GM18517 (cell line): ENCODE measurements at regions not wholly inside any gene's neighbourhood (a gene's known extent, or its start where the extent isn't known, plus 50 kb on each side); places are given as distances from the start of the nearest gene placed in this dataset.

Source experiments
- ATAC-seq: cut with Tn5 transposase; IDR thresholded peaks from one replicate; pipeline ENCODE4 v1.9.1; 2021; ENCODE audit warnings: mild to moderate bottlenecking, moderate library complexity; ENCODE audit not compliant: unreplicated experiment

DNA sequence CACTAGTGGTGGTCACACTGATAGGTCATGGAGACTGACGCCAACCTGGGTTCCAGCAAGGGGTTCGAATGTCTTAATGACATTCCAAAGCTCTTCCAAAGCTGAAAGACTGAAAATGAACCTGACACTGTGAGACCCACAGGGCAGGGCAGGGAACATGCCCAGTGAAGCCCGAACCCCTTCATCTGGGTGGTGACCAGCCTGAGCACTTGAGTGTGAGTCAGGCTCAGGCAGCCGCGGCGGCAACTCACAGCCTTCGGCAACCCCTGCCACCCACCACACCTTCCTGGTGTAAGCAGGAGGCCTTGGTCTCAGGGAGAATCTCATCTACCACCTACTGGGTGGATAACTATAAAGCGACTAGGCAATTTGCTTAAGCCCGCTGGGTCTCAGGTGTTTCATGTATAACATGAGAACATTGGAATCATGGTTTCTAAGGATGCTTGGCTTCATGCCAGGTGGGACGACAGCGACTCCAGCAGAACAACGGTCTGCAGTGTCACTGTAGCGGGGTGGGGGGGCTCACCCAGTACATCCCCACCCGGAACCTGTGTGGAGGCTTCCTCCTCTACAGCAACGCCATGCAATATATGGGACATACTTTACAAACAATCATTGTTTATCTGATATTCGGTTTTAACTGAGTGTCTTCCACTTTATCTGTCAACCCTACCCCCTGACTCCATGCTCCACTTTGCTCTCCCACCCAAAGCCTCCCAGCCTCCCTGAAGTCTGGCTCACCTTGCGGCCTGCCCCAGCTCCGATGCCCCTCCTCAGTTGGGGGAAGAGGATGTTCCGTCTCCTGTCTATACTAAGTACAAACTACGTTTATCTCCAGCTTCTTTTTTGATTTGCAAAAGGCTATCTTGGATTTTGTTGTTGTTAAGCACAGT is 125.0 kb upstream of the MEF2A start:
- no peak for ATAC-seq

DNA sequence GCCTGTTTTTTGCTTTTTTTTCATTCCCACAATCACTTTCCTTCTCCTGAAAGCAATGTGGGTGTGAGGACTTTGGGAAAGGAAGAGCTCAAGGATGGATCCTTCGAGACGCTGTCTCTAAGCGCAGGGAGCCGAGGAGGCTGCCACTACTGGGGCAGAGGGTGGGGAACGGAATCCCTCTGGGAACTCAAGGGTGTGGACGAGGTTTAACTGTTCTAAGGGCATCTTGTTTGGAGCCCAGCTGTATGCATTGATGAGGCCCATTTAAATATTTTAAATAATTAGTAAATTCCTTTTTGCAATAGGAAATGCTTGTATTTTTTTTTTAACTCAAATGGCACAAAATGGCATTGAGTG is 124.4 kb upstream of the MEF2A start:
- ATAC-seq = no peak

DNA sequence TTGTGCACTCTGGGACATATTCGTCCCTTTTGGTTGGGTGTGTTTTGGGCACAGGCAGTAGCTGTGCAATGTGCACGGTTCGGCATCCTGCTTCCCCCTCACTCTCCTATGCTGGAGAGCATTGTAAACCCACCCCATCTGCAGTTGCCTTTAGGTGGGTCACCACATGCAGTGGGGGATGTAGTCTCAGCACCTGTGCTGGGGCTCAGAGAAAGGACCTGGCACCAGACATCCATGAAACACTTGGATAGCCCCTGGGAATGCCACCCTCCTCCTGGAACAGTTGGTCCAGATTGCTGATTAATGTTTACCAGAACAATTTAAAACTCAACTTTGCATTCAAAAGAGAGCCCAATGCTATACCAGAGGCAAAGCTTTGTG is 123.9 kb upstream of the MEF2A start:
- no peak for ATAC-seq

- ATAC-seq = no peak
Measured at GRCh38 chr15:99442252-99442897, 123.4 kb upstream of the MEF2A start.

DNA sequence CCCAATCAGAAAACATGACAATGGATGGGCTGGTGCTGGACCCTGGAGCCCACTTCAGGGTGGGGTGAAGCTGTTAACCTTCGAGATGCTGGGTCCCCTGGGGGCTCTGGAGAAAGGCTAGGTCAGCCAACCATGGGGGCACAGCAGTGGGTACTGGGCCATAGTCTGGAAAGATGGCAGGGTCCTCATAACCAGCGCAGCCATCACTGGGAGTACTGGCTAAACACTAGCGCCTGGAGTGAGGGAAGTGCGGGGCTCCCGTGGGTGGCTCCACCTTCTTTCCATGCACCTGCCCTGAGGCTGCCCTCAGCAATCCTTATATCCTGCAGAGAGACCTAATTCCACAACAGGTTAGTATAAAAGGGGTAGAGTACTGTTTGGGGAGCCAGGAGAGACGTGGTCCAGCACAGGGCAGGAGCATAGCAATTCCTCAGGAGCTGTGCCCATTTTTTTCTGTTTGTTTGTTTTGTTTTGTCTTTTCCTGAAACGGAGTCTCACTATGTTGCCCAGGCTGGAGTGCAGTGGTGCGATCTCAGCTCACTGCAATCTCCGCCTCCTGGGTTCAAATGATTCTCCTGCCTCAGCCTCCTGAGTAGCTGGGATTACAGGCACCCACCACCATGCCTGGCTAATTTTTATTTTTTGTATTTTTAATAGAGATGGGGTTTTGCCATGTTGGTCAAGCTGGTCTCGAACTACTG is 122.6 kb upstream of the MEF2A start:
- ATAC-seq = no peak

DNA sequence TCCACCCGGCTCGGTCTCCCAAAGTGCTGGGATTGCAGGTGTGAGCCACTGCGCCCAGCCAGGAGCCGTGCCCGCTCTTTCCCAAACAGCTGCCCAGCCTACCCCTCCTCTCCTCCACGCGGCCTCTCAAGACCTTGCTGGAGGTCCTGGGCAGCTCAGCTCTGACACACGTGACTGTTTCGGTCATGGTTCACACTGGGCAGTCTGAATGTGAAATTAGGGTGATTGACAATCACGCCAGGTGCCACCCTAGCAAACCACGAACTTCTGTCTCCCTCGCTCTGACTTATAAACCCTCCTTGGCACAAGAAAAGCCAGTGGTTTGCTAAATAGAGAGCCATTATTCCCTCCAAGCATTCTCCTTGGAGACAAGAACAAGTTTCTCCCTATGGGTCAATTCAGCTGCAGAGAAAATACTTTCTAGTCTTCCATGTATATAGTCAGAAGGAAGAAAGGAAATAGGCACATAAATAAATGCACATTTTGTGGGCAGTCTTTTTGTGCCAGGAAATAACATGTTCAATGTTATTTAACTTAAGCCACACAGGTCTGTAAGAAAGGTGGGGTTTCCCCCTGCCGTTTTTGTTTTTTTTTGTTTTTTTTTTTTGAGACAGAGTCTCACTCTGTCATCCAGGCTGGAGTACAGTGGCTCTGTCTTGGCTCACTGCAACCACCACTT is 121.9 kb upstream of the MEF2A start:
- ATAC-seq = no peak

DNA sequence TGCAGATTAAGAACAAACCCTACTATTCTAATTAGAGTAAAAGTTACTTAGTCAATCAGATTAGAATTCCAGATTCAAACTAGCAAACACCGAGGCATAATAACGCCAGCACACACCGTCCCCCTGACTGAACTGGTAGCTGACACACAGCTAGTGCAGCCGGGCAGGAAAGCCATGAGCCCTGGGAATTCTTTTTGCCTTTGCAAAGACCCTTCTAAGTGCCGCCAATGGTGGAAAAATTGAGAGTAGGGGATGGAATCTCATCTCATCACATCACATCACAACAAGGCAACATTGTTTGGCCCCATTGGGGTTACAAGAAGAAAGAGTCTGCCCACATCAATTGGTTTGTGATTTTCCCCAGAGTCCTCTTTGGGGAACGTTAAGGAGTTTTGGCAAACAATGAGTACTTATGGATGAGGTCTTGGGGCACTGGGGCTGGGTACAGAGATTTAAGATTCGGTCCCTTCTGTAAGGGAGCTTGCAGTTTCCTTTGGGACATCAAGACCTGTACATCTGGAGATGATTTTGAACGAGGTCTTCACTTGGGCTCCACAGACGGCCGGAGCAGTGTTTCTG is 120.4 kb upstream of the MEF2A start:
- no peak for ATAC-seq

DNA sequence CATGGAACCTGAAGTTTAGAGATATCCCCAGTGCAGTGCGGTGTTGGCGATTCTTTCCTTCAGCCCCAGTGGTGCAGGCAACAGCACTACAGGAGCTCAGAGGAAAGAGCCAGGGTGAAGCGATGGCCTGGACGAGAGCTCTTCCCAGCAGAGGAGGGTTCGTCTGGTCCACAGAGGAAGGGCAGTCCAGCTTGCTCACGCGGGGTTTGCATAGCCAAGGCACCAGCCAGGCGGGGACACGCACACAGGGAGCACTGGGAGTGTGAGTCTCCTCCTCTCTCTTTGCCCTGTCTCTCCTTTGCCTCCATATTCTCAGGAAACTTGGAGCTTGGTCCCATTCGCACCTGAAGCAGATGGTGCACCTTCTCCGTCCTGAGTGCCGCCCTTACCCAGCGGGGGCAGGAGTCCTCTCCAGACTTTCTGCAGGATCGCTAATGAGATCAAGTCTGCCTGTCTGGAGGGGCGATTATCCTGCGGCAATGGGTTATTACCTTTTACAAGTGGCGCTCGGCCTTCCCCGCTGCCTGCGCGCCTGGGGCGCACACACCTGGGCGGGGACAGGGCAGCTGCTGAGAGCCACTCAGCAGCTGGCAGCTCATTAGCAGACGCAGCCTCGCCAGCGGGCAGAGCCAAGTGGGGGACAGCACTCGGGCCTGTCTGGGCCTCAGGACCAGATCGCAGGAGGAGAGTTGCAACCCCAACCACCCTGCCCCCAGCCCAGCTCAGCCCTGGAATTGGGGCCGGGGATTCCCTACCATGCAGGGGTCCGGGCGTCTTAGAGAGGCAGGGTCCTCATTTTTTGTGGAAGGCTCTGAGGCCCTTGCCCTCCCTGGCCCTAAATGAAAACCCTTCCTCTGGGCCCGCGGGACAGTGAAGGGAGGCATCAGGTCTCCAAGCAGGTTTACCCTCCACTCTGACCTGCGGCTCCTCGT is 119.0 kb upstream of the MEF2A start:
- ATAC-seq = no peak

DNA sequence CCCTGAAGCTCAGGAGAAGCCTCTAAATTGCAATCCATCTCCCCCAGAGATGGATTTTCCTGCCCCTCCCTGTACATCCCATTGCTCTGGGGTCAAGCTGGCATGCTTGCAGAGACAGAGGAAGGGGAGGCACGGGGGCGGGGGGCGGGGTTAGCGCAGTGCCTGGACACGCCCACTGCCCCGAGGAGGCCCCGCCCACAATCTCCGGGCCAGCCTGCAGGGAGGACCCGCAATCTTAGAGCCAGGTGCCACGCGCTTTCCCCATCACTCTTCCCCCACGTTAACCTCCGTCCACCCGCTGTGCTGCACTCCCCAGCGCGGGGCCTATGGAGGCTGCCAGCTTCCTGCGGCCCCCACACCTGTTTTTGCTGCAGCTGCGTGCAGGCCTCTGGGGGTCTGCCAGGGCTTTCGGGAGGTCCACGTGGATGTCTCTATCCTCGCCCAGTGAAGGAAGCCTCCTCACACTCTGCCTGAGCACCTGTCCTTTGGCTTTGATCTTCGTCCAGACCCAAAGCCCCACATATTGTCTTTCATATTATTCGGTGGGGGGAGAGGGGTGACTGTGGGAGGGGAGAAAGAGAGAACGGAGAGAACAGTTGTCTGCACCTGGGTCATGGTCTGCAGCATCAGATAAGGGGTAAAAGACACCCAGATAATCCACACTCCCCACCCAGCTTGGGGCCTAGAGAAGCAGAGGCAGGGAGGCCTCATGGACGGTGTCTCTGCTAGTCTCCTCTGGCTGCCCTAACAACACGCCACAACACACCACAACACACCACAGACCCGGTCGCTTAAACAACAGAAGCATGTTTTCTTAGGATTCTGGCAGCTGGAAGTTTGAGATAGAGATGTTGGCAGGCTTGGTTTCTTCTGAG is 118.0 kb upstream of the MEF2A start:
- no peak for ATAC-seq

DNA sequence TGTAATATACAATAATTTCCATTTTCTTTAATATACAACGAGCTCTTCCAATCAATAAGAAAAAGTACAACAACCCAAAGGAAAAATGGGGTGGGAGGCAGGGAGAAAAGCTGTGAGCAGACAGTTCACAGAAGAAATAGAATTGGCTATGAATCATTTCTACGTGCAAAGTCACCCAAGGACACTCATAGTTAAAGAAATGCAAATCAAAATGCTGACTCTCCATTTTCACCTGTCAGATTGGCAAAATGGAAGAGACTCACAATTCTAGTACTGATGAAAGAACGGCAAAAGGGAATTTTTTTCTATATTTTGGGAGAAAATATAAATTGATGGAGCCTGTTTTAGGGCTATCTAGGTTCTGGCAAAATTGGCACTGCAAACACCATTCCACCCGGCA is 116.3 kb upstream of the MEF2A start:
- no peak for ATAC-seq

GRCh38 chr15:99450896-99451358 is 114.9 kb upstream of the MEF2A start:
- ATAC-seq = no peak

- ATAC-seq = no peak
Measured at GRCh38 chr15:99451484-99451883, 114.3 kb upstream of the MEF2A start.

DNA sequence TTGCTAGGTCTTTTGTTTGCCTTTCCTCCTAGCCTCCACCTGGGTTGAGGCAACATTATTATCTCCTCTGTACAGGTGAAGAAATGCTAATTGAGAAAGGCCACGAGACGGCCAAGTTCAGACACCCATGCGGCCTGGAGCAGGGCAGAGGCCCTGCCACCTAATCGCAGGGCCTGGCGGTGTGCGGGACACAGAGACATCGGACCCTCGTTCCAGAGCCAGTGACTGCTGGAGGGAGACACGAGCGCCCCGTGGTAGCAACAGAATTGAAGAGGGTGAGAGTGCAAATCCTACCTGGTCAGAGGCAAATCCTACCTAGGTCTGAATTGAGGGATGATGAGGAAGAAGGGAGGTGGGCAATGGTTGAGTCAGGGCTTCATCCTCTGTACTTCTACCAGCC is 113.8 kb upstream of the MEF2A start:
- ATAC-seq = no peak

GRCh38 chr15:99452728-99453636 is 112.8 kb upstream of the MEF2A start:
- peak; percentile 83 for ATAC-seq

GRCh38 chr15:99453637-99454030 is 112.2 kb upstream of the MEF2A start:
- ATAC-seq = no peak

- no peak for ATAC-seq
Measured at GRCh38 chr15:99454107-99454809, 111.5 kb upstream of the MEF2A start.
